Activated naive CD8-positive, alpha-beta T cell treated with anti-CD3 and anti-CD28 coated beads, Interleukin-2, amount 50 U/mL, for 24 hours (primary cell): ENCODE measurements at regions not wholly inside any gene's neighbourhood (a gene's known extent, or its start where the extent isn't known, plus 50 kb on each side); places are given as distances from the start of the nearest gene placed in this dataset.

Source experiments
- ATAC-seq: fragments of 150-1000 bp; cut with Tn5 transposase; one replicate; pipeline ENCODE4 v1.10.0; 2021
- DNase-seq: peaks from one replicate; pipeline ENCODE4 v3.0.0; 2021
- H3K27ac Mint-ChIP-seq: one replicate; pipeline ENCODE4 v1.8.0; 2021; ENCODE audit warnings: mild to moderate bottlenecking, mixed read lengths
- H3K27me3 Mint-ChIP-seq: one replicate; pipeline ENCODE4 v1.8.0; 2021; ENCODE audit warnings: mixed read lengths
- H3K36me3 Mint-ChIP-seq: one replicate; pipeline ENCODE4 v1.8.0; 2021; ENCODE audit warnings: low read depth, mixed read lengths
- H3K4me1 Mint-ChIP-seq: one replicate; pipeline ENCODE4 v1.8.0; 2021; ENCODE audit warnings: mixed read lengths
- H3K4me3 Mint-ChIP-seq: one replicate; pipeline ENCODE4 v1.8.0; 2021; ENCODE audit warnings: mild to moderate bottlenecking, moderate library complexity, mixed read lengths
- H3K9me3 Mint-ChIP-seq: one replicate; pipeline ENCODE4 v1.8.0; 2021; ENCODE audit warnings: mixed read lengths

GRCh38 chr10:53135897-53136253 lies 363.3 kb upstream of the MBL2 start:
- peaks cover 7% of the 10 kb centered on the region for H3K9me3 Mint-ChIP-seq
- H3K4me1 Mint-ChIP-seq = no peaks in the 10 kb centered on the region
- no peaks in the 10 kb centered on the region for H3K36me3 Mint-ChIP-seq
- DNase-seq = no peak
- ATAC-seq = no peak
- H3K4me3 Mint-ChIP-seq = no peak overlapping the region
- no peaks in the 10 kb centered on the region for H3K27me3 Mint-ChIP-seq
- no peak overlapping the region for H3K27ac Mint-ChIP-seq

DNA sequence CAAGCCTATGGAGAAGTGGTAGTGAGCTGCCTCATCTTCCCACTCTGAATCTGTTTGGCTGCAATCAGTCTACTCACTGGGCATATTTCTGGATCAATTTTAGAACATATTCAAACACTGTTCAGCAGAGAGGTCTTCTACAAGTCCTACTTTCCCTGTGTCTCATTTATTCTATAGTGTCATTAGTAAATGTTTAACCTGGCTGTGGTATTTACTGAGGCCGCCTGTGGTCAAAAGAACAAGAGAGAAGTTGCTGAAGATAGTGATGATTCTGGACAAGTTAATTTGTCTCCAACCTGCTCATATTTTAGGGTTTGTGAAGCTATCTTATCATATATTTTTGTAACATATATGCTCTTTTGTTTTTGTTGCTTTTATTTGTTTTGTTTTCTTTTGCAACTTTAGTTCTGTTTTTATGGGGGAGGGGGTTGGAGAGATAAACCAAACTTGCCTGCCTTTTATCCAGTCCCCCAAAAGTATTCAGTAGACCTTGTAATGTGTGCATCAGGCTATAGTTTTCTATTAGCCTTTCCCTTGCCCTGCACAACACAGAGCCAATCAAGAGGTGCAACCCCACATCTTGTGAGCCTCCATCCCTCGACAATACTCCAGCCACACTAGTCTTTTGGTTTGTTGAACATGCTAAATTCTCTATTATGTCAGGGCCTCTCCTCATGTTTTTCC lies 362.8 kb upstream of the MBL2 start:
- ATAC-seq (no peak), DNase-seq (no peak)
- Mint-ChIP-seq H3K4me3 (no peak overlapping the region), H3K36me3 (no peaks in the 10 kb centered on the region), H3K9me3 (peaks cover 7% of the 10 kb centered on the region), H3K4me1 (no peaks in the 10 kb centered on the region), H3K27me3 (no peaks in the 10 kb centered on the region), H3K27ac (no peak overlapping the region)

DNA sequence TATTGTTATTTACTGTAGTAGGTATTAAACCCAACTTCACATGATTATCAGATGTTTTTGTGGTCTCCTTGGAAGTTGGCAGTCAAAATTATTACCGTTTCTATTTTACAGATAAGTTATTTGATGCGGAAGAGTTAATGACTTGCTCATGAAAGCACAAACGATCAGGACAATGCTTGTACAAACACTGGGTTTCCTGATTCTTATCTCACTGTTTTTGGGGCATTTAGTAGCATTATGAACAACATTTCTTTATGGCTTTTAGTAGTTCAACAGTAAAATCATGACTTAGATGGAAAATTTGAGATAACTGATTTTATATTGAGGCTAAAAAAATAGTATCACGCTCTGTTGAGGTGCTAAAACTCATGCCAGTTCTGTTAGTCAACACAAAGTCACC lies 361.5 kb upstream of the MBL2 start:
- Mint-ChIP-seq H3K4me3 (no peak overlapping the region), H3K4me1 (no peaks in the 10 kb centered on the region), H3K9me3 (peaks cover 4% of the 10 kb centered on the region), H3K36me3 (no peaks in the 10 kb centered on the region), H3K27ac (no peak overlapping the region), H3K27me3 (no peaks in the 10 kb centered on the region)
- ATAC-seq = no peak
- DNase-seq = no peak

- no peaks in the 10 kb centered on the region for H3K27me3 Mint-ChIP-seq
- peaks cover 12% of the 10 kb centered on the region for H3K9me3 Mint-ChIP-seq
- no peak for ATAC-seq
- H3K36me3 Mint-ChIP-seq = no peaks in the 10 kb centered on the region
- H3K4me1 Mint-ChIP-seq = no peaks in the 10 kb centered on the region
- no peak for DNase-seq
- no peak overlapping the region for H3K4me3 Mint-ChIP-seq
- H3K27ac Mint-ChIP-seq = no peak overlapping the region
Observed at GRCh38 chr10:53130337-53130736, 357.8 kb upstream of the MBL2 start.

GRCh38 chr10:53127686-53128085 lies 355.1 kb upstream of the MBL2 start:
- Mint-ChIP-seq H3K27ac (no peak overlapping the region), H3K27me3 (no peaks in the 10 kb centered on the region), H3K4me1 (no peaks in the 10 kb centered on the region), H3K36me3 (no peaks in the 10 kb centered on the region), H3K9me3 (peaks cover 12% of the 10 kb centered on the region), H3K4me3 (no peak overlapping the region)
- DNase-seq (no peak), ATAC-seq (no peak)

GRCh38 chr10:53123311-53123710 lies 350.7 kb upstream of the MBL2 start:
- peaks cover 8% of the 10 kb centered on the region for H3K9me3 Mint-ChIP-seq
- H3K4me3 Mint-ChIP-seq = no peak overlapping the region
- H3K4me1 Mint-ChIP-seq = no peaks in the 10 kb centered on the region
- H3K27me3 Mint-ChIP-seq = no peaks in the 10 kb centered on the region
- no peak overlapping the region for H3K27ac Mint-ChIP-seq
- ATAC-seq (no peak), DNase-seq (no peak)
- H3K36me3 Mint-ChIP-seq = no peaks in the 10 kb centered on the region

- Mint-ChIP-seq H3K4me3 (no peak overlapping the region), H3K36me3 (no peaks in the 10 kb centered on the region), H3K27me3 (no peaks in the 10 kb centered on the region), H3K27ac (no peak overlapping the region), H3K9me3 (peaks cover 3% of the 10 kb centered on the region), H3K4me1 (no peaks in the 10 kb centered on the region)
- DNase-seq (no peak), ATAC-seq (no peak)
Observed at GRCh38 chr10:53122281-53122680, 349.7 kb upstream of the MBL2 start.

- ATAC-seq (no peak), DNase-seq (no peak)
- Mint-ChIP-seq H3K27me3 (no peaks in the 10 kb centered on the region), H3K27ac (no peak overlapping the region), H3K4me1 (no peaks in the 10 kb centered on the region), H3K9me3 (peaks cover 15% of the 10 kb centered on the region), H3K36me3 (no peaks in the 10 kb centered on the region), H3K4me3 (no peak overlapping the region)
Observed at GRCh38 chr10:53115660-53116059, 343.1 kb upstream of the MBL2 start.

GRCh38 chr10:53111529-53111928 lies 338.9 kb upstream of the MBL2 start:
- H3K9me3 Mint-ChIP-seq = peaks cover 13% of the 10 kb centered on the region
- H3K27ac Mint-ChIP-seq = no peak overlapping the region
- no peak overlapping the region for H3K4me3 Mint-ChIP-seq
- no peak for DNase-seq
- no peak for ATAC-seq
- no peaks in the 10 kb centered on the region for H3K27me3 Mint-ChIP-seq
- no peaks in the 10 kb centered on the region for H3K4me1 Mint-ChIP-seq
- no peaks in the 10 kb centered on the region for H3K36me3 Mint-ChIP-seq

- Mint-ChIP-seq H3K27me3 (no peaks in the 10 kb centered on the region), H3K4me3 (no peak overlapping the region), H3K27ac (no peak overlapping the region), H3K9me3 (peaks cover 9% of the 10 kb centered on the region), H3K4me1 (no peaks in the 10 kb centered on the region), H3K36me3 (no peaks in the 10 kb centered on the region)
- ATAC-seq (no peak), DNase-seq (no peak)
Observed at GRCh38 chr10:53109320-53109719, 336.7 kb upstream of the MBL2 start.

GRCh38 chr10:53108317-53108934 lies 335.8 kb upstream of the MBL2 start:
- Mint-ChIP-seq H3K36me3 (no peaks in the 10 kb centered on the region), H3K27me3 (no peaks in the 10 kb centered on the region), H3K4me1 (no peaks in the 10 kb centered on the region), H3K27ac (no peak overlapping the region), H3K9me3 (peaks cover 9% of the 10 kb centered on the region), H3K4me3 (no peak overlapping the region)
- no peak for DNase-seq
- ATAC-seq = no peak

DNA sequence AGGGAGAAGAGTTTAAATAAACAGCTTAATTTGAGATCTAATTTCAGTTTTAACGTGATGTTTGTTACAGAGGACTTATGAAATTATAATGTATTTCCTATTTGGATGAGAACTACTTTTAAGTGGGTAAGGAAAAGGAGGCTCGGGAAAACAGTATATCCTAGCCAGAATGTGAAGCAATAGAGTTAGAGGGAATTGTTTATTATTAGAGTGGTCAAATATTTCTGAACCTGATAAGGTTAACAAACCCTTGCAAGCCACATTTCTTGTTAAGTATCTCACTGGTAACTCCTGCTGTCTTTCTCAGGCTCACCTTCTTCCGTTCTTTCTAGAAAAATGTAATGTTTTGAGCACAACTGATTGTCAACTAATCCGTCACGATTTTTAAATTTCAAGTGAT lies 335.1 kb upstream of the MBL2 start:
- ATAC-seq (no peak), DNase-seq (no peak)
- Mint-ChIP-seq H3K27me3 (no peaks in the 10 kb centered on the region), H3K4me1 (no peaks in the 10 kb centered on the region), H3K4me3 (no peak overlapping the region), H3K27ac (no peak overlapping the region), H3K9me3 (peaks cover 13% of the 10 kb centered on the region), H3K36me3 (no peaks in the 10 kb centered on the region)

DNA sequence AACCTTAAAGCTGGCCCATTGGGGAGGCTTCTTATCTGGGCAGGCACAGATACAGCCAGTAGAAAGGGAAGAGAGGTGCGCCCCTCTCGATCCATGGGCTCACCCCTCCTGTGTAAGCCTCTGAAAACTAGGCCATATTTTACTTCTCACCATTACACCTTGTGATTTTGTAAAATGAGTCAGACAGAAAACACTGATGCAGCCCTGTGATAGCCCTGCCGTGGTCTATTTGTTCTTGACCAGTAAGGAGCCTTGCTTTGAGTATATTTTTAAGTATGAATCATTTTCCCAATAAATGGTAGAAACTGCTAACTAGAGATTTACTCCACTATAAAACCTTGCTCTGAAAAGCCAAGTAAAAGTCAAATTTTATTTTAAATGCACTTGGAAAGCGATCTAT lies 329.8 kb upstream of the MBL2 start:
- Mint-ChIP-seq H3K36me3 (no peaks in the 10 kb centered on the region), H3K27ac (no peak overlapping the region), H3K9me3 (peaks cover 4% of the 10 kb centered on the region), H3K4me1 (no peaks in the 10 kb centered on the region), H3K27me3 (no peaks in the 10 kb centered on the region), H3K4me3 (no peak overlapping the region)
- DNase-seq (no peak), ATAC-seq (no peak)

- DNase-seq = no peak
- no peaks in the 10 kb centered on the region for H3K4me1 Mint-ChIP-seq
Observed at GRCh38 chr10:53093878-53094277, 321.3 kb upstream of the MBL2 start.

DNA sequence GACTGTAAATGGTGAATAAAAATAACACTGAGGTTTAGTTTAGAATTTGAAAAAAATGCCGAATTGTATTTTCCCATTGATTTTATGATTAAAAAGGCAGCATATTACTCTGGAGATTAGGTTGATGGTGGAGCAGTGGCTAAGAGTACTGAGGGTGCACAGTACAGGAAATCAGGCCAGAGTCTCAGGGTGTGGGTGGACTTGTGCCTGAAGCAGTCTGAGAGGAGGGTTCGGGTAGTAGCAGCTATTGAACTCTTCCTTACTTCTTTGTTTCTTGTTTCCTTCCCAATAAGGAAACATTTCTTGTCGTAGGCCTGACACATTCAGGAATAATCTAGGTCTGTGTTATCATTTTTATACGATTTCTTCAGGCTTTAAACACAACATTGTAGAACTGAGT lies 319.0 kb upstream of the MBL2 start:
- H3K27me3 Mint-ChIP-seq = no peaks in the 10 kb centered on the region
- ATAC-seq = no peak
- no peaks in the 10 kb centered on the region for H3K4me1 Mint-ChIP-seq
- H3K4me3 Mint-ChIP-seq = no peak overlapping the region
- no peak for DNase-seq
- H3K27ac Mint-ChIP-seq = no peak overlapping the region
- no peaks in the 10 kb centered on the region for H3K9me3 Mint-ChIP-seq
- H3K36me3 Mint-ChIP-seq = no peaks in the 10 kb centered on the region

More at GRCh38 chr10:53093878-53094277, 321.3 kb upstream of the MBL2 start:
- Mint-ChIP-seq H3K9me3 (no peaks in the 10 kb centered on the region), H3K27me3 (no peaks in the 10 kb centered on the region), H3K27ac (no peak overlapping the region), H3K4me3 (no peak overlapping the region), H3K36me3 (no peaks in the 10 kb centered on the region)
- ATAC-seq = no peak

- Mint-ChIP-seq H3K4me3 (no peak overlapping the region), H3K27ac (no peak overlapping the region), H3K9me3 (peaks cover 14% of the 10 kb centered on the region), H3K36me3 (no peaks in the 10 kb centered on the region), H3K4me1 (no peaks in the 10 kb centered on the region), H3K27me3 (no peaks in the 10 kb centered on the region)
- DNase-seq = no peak
- ATAC-seq = no peak
Observed at GRCh38 chr10:53088961-53089360, 316.4 kb upstream of the MBL2 start.
